Spleen (tissue), 7 donors: ENCODE measurements at regions not wholly inside any gene's neighbourhood (a gene's known extent, or its start where the extent isn't known, plus 50 kb on each side); places are given as distances from the start of the nearest gene placed in this dataset.

ENCODE experiments used
- CTCF ChIP-seq, 11 experiments: fragments of 200-600 bp in 7 of 11; fragments of 450-650 bp in 4 of 11; sonication (generic) in 4 of 11; IDR thresholded peaks in 8 of 11; conservative IDR thresholded peaks in 3 of 11; 1 replicate in 7 of 11; 2 replicates in 4 of 11; pipeline versions ENCODE4 v1.4.0 to v1.8.0; 2016 to 2021; ENCODE audit warnings: antibody characterized with exemption in 11 of 11, inconsistent platforms in 4 of 11, mild to moderate bottlenecking in 1 of 11
- POLR2A ChIP-seq, 3 donors: fragments of 450-650 bp; IDR thresholded peaks; one replicate each; pipeline ENCODE4 v1.5.1; 2017; ENCODE audit warnings: antibody characterized with exemption in 3 of 3, mild to moderate bottlenecking in 1 of 3
- POLR2AphosphoS5 ChIP-seq, 3 donors: sonication (generic); formaldehyde crosslinking; IDR thresholded peaks; one replicate each; pipeline ENCODE4 v1.5.1; 2017; ENCODE audit warnings: antibody characterized with exemption in 3 of 3
- donor health status: DM: no; HTN: no; CAD: no; lungs with moderate emphysema.
- donor health status: DM: no; HTN: no; CAD: no.
- donor health status: DM: no; HTN: no; CAD: no.

GRCh38 chr11:71379701-71380100 lies 68.5 kb downstream of the DHCR7 start:
- TF ChIP-seq CTCF (IDR thresholded peaks at IDR 0.05 in 8 of 11, conservative IDR thresholded peaks at IDR 0.05 in 3 of 11) (no peak), POLR2A (IDR thresholded peaks at IDR 0.05) (no peak), POLR2AphosphoS5 (IDR thresholded peaks at IDR 0.05) (no peak)
